ENCODE measurements at regions not wholly inside any gene's neighbourhood (a gene's known extent, or its start where the extent isn't known, plus 50 kb on each side); places are given as distances from the start of the nearest gene placed in this dataset.

GRCh38 chr21:24450119-24450518 lies 1157.2 kb downstream of the MRPL39 start (continued):
- TF ChIP-seq ZSCAN16 (tag by site-specific recombination; IDR thresholded peaks at IDR 0.05) (no peak), PRDM6 (tag by site-specific recombination; IDR thresholded peaks at IDR 0.05) (no peak), ZNF416 (tag by site-specific recombination; IDR thresholded peaks at IDR 0.05) (no peak), ZNF132 (tag by site-specific recombination; IDR thresholded peaks at IDR 0.05; ENCODE audit: borderline replicate concordance) (no peak), SCRT2 (tag by site-specific recombination; IDR thresholded peaks at IDR 0.05) (no peak), ZNF623 (tag by site-specific recombination; IDR thresholded peaks at IDR 0.05) (no peak), ZNF112 (tag by site-specific recombination; IDR thresholded peaks at IDR 0.05) (no peak)
- TF ChIP-seq, protein P1, sequence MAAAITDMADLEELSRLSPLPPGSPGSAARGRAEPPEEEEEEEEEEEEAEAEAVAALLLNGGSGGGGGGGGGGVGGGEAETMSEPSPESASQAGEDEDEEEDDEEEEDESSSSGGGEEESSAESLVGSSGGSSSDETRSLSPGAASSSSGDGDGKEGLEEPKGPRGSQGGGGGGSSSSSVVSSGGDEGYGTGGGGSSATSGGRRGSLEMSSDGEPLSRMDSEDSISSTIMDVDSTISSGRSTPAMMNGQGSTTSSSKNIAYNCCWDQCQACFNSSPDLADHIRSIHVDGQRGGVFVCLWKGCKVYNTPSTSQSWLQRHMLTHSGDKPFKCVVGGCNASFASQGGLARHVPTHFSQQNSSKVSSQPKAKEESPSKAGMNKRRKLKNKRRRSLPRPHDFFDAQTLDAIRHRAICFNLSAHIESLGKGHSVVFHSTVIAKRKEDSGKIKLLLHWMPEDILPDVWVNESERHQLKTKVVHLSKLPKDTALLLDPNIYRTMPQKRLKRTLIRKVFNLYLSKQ (tag by site-specific recombination; IDR thresholded peaks at IDR 0.05; ENCODE audit: borderline replicate concordance), result no peak

GRCh38 chr21:24445517-24445916 lies 1161.8 kb downstream of the MRPL39 start:
- Histone ChIP-seq H3K9me3 (ENCODE audit: control insufficient read depth, insufficient read depth, low read depth, low read length) (no peaks in the 10 kb centered on the region), H3K36me3 (ENCODE audit: control insufficient read depth in 2 of 2, insufficient read depth in 1 of 2, low read length in 2 of 2) (no peaks in the 10 kb centered on the region), H3K4me3 (ENCODE audit: low read depth, low read length) (no peak overlapping the region), H3K4me1 (ENCODE audit: control insufficient read depth, insufficient read depth, low read length) (no peaks in the 10 kb centered on the region), H3K27ac (ENCODE audit: extremely low read depth, low read depth, low read length) (no peak overlapping the region)
- TF ChIP-seq ZNF830 (tag by site-specific recombination; IDR thresholded peaks at IDR 0.05; ENCODE audit: low read depth), result no peak
- CTCF ChIA-PET, result no interaction called here
- POLR2A ChIA-PET, result no interaction called here

DNA sequence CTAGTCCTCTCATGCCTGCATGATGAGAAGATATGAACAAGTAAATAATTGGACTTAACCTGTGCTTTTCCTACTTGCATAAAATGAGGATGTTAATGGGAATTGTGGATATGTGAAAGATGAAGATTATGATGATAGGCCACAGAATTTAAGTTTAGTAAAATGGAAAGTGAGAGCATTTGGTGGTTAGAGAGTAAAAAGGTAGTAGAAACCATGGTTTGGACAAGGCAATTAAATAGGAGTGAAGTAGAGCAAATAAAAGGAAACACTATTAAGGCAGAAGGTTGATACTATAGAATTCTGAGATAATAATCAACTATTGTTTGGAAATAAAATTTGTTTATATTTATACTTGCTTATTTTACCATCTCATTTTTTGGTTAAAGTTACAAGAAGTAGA lies 1162.5 kb downstream of the MRPL39 start:
- POLR2A ChIA-PET, result no interaction called here
- no peak overlapping the region for H3K27ac ChIP-seq (ENCODE audit: extremely low read depth, low read depth, low read length)
- no peaks in the 10 kb centered on the region for H3K9me3 ChIP-seq (ENCODE audit: control insufficient read depth, insufficient read depth, low read depth, low read length)
- CTCF ChIA-PET, result no interaction called here
- no peaks in the 10 kb centered on the region for H3K4me1 ChIP-seq (ENCODE audit: control insufficient read depth, insufficient read depth, low read length)
- H3K36me3 ChIP-seq (ENCODE audit: control insufficient read depth in 2 of 2, insufficient read depth in 1 of 2, low read length in 2 of 2), result no peaks in the 10 kb centered on the region
- TF ChIP-seq ZNF76 (tag by site-specific recombination; IDR thresholded peaks at IDR 0.05; ENCODE audit: borderline replicate concordance, low read depth) (no peak), ZNF561 (tag by site-specific recombination; IDR thresholded peaks at IDR 0.05; ENCODE audit: borderline replicate concordance) (no peak), ZNF704 (tag by site-specific recombination; IDR thresholded peaks at IDR 0.05) (no peak), ZNF544 (tag by site-specific recombination; IDR thresholded peaks at IDR 0.05) (no peak), ZNF560 (tag by site-specific recombination; IDR thresholded peaks at IDR 0.05; ENCODE audit: borderline replicate concordance) (no peak), ZBTB8A (tag by site-specific recombination; IDR thresholded peaks at IDR 0.05) (no peak), ZNF645 (tag by site-specific recombination; IDR thresholded peaks at IDR 0.05) (no peak), ZBTB10 (tag by site-specific recombination; IDR thresholded peaks at IDR 0.05) (no peak), PBX3 (CRISPR knock-in tag; IDR thresholded peaks at IDR 0.05) (no peak), PRDM6 (tag by site-specific recombination; IDR thresholded peaks at IDR 0.05) (no peak), HOXA7 (CRISPR knock-in tag; IDR thresholded peaks at IDR 0.05; ENCODE audit: borderline replicate concordance) (no peak), FEZF1 (tag by site-specific recombination; IDR thresholded peaks at IDR 0.05) (no peak)
- H3K4me3 ChIP-seq (ENCODE audit: low read depth, low read length), result no peak overlapping the region

Measured in HEK293 (cell line).